ENCODE measurements at regions not wholly inside any gene's neighbourhood (a gene's known extent, or its start where the extent isn't known, plus 50 kb on each side); places are given as distances from the start of the nearest gene placed in this dataset.

- Histone ChIP-seq H2AFZ (ENCODE audit: low read depth) (no peak overlapping the region), H3K27ac (no peak overlapping the region), H3K4me3 (IDR thresholded peaks at IDR 0.05; ENCODE audit: insufficient read depth, low read depth, low read length) (no peak overlapping the region), H3K9ac (no peak overlapping the region), H3K27me3 (ENCODE audit: insufficient read depth, low read depth) (no peaks in the 10 kb centered on the region), H3K36me3 (ENCODE audit: insufficient read depth) (no peaks in the 10 kb centered on the region), H3K79me2 (ENCODE audit: insufficient read depth, low read depth) (no peaks in the 10 kb centered on the region), H3K4me2 (no peak overlapping the region), H4K20me1 (ENCODE audit: insufficient read depth) (no peaks in the 10 kb centered on the region), H3K4me1 (ENCODE audit: low read depth, poor library complexity, severe bottlenecking) (no peaks in the 10 kb centered on the region)
- no peak for TF ChIP-seq CTCF (conservative IDR thresholded peaks at IDR 0.05; ENCODE audit: low read depth, low read length)
Measured at GRCh38 chr4:11685481-11685880, 256.8 kb upstream of the HS3ST1 start.

- no peaks in the 10 kb centered on the region for H3K36me3 ChIP-seq (ENCODE audit: insufficient read depth)
- H3K27me3 ChIP-seq (ENCODE audit: insufficient read depth, low read depth) = no peaks in the 10 kb centered on the region
- no peak for TF ChIP-seq CTCF (conservative IDR thresholded peaks at IDR 0.05; ENCODE audit: low read depth, low read length)
- no peak overlapping the region for H2AFZ ChIP-seq (ENCODE audit: low read depth)
- no peaks in the 10 kb centered on the region for H3K4me1 ChIP-seq (ENCODE audit: low read depth, poor library complexity, severe bottlenecking)
- H4K20me1 ChIP-seq (ENCODE audit: insufficient read depth) = no peaks in the 10 kb centered on the region
- no peak overlapping the region for H3K4me2 ChIP-seq
- no peak overlapping the region for H3K4me3 ChIP-seq (IDR thresholded peaks at IDR 0.05; ENCODE audit: insufficient read depth, low read depth, low read length)
- no peak overlapping the region for H3K27ac ChIP-seq
- H3K9ac ChIP-seq = no peak overlapping the region
- H3K79me2 ChIP-seq (ENCODE audit: insufficient read depth, low read depth) = no peaks in the 10 kb centered on the region
Measured at GRCh38 chr4:11675051-11675800, 246.5 kb upstream of the HS3ST1 start.

- Histone ChIP-seq H4K20me1 (ENCODE audit: insufficient read depth) (no peaks in the 10 kb centered on the region), H3K4me2 (no peak overlapping the region), H3K79me2 (ENCODE audit: insufficient read depth, low read depth) (no peaks in the 10 kb centered on the region), H3K27me3 (ENCODE audit: insufficient read depth, low read depth) (no peaks in the 10 kb centered on the region), H2AFZ (ENCODE audit: low read depth) (no peak overlapping the region), H3K36me3 (ENCODE audit: insufficient read depth) (no peaks in the 10 kb centered on the region), H3K4me1 (ENCODE audit: low read depth, poor library complexity, severe bottlenecking) (no peaks in the 10 kb centered on the region), H3K27ac (no peak overlapping the region), H3K9ac (no peak overlapping the region), H3K4me3 (IDR thresholded peaks at IDR 0.05; ENCODE audit: insufficient read depth, low read depth, low read length) (no peak overlapping the region)
- TF ChIP-seq CTCF (conservative IDR thresholded peaks at IDR 0.05; ENCODE audit: low read depth, low read length) = no peak
Measured at GRCh38 chr4:11670304-11670703, 241.6 kb upstream of the HS3ST1 start.

- H3K36me3 ChIP-seq (ENCODE audit: insufficient read depth) = no peaks in the 10 kb centered on the region
- H4K20me1 ChIP-seq (ENCODE audit: insufficient read depth) = no peaks in the 10 kb centered on the region
- TF ChIP-seq CTCF (conservative IDR thresholded peaks at IDR 0.05; ENCODE audit: low read depth, low read length) = no peak
- H3K4me2 ChIP-seq = no peak overlapping the region
- H3K27ac ChIP-seq = no peak overlapping the region
- no peaks in the 10 kb centered on the region for H3K4me1 ChIP-seq (ENCODE audit: low read depth, poor library complexity, severe bottlenecking)
- H3K79me2 ChIP-seq (ENCODE audit: insufficient read depth, low read depth) = no peaks in the 10 kb centered on the region
- no peak overlapping the region for H2AFZ ChIP-seq (ENCODE audit: low read depth)
- H3K9ac ChIP-seq = no peak overlapping the region
- H3K4me3 ChIP-seq (IDR thresholded peaks at IDR 0.05; ENCODE audit: insufficient read depth, low read depth, low read length) = no peak overlapping the region
- no peaks in the 10 kb centered on the region for H3K27me3 ChIP-seq (ENCODE audit: insufficient read depth, low read depth)
Measured at GRCh38 chr4:11669156-11669555, 240.5 kb upstream of the HS3ST1 start.

Measured in KMS-11 (cell line).